ENCODE measurements at regions not wholly inside any gene's neighbourhood (a gene's known extent, or its start where the extent isn't known, plus 50 kb on each side); places are given as distances from the start of the nearest gene placed in this dataset.

DNA sequence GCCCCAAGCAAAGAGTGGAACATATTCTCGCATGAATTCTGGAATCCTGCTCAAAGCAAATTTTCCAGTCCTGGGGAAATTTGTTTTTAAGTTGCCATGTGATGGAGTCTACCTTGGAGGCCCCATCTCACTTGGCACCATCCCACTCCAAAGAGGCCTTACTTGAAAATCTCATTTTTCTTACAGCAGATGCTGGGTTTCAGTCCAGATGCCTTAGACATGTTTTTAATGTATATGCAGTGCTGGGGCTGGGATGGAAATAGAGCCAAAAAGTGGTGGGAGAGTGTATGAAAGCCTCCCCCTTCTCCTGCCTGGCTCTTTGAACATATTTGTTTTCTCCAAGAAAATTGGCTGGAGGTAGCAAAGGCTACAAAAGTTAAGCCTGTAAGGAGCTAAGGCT lies 493.7 kb downstream of the ENC1 start (continued):
- TF ChIP-seq, protein P1, sequence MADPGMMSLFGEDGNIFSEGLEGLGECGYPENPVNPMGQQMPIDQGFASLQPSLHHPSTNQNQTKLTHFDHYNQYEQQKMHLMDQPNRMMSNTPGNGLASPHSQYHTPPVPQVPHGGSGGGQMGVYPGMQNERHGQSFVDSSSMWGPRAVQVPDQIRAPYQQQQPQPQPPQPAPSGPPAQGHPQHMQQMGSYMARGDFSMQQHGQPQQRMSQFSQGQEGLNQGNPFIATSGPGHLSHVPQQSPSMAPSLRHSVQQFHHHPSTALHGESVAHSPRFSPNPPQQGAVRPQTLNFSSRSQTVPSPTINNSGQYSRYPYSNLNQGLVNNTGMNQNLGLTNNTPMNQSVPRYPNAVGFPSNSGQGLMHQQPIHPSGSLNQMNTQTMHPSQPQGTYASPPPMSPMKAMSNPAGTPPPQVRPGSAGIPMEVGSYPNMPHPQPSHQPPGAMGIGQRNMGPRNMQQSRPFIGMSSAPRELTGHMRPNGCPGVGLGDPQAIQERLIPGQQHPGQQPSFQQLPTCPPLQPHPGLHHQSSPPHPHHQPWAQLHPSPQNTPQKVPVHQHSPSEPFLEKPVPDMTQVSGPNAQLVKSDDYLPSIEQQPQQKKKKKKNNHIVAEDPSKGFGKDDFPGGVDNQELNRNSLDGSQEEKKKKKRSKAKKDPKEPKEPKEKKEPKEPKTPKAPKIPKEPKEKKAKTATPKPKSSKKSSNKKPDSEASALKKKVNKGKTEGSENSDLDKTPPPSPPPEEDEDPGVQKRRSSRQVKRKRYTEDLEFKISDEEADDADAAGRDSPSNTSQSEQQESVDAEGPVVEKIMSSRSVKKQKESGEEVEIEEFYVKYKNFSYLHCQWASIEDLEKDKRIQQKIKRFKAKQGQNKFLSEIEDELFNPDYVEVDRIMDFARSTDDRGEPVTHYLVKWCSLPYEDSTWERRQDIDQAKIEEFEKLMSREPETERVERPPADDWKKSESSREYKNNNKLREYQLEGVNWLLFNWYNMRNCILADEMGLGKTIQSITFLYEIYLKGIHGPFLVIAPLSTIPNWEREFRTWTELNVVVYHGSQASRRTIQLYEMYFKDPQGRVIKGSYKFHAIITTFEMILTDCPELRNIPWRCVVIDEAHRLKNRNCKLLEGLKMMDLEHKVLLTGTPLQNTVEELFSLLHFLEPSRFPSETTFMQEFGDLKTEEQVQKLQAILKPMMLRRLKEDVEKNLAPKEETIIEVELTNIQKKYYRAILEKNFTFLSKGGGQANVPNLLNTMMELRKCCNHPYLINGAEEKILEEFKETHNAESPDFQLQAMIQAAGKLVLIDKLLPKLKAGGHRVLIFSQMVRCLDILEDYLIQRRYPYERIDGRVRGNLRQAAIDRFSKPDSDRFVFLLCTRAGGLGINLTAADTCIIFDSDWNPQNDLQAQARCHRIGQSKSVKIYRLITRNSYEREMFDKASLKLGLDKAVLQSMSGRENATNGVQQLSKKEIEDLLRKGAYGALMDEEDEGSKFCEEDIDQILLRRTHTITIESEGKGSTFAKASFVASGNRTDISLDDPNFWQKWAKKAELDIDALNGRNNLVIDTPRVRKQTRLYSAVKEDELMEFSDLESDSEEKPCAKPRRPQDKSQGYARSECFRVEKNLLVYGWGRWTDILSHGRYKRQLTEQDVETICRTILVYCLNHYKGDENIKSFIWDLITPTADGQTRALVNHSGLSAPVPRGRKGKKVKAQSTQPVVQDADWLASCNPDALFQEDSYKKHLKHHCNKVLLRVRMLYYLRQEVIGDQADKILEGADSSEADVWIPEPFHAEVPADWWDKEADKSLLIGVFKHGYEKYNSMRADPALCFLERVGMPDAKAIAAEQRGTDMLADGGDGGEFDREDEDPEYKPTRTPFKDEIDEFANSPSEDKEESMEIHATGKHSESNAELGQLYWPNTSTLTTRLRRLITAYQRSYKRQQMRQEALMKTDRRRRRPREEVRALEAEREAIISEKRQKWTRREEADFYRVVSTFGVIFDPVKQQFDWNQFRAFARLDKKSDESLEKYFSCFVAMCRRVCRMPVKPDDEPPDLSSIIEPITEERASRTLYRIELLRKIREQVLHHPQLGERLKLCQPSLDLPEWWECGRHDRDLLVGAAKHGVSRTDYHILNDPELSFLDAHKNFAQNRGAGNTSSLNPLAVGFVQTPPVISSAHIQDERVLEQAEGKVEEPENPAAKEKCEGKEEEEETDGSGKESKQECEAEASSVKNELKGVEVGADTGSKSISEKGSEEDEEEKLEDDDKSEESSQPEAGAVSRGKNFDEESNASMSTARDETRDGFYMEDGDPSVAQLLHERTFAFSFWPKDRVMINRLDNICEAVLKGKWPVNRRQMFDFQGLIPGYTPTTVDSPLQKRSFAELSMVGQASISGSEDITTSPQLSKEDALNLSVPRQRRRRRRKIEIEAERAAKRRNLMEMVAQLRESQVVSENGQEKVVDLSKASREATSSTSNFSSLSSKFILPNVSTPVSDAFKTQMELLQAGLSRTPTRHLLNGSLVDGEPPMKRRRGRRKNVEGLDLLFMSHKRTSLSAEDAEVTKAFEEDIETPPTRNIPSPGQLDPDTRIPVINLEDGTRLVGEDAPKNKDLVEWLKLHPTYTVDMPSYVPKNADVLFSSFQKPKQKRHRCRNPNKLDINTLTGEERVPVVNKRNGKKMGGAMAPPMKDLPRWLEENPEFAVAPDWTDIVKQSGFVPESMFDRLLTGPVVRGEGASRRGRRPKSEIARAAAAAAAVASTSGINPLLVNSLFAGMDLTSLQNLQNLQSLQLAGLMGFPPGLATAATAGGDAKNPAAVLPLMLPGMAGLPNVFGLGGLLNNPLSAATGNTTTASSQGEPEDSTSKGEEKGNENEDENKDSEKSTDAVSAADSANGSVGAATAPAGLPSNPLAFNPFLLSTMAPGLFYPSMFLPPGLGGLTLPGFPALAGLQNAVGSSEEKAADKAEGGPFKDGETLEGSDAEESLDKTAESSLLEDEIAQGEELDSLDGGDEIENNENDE (IDR thresholded peaks at IDR 0.05; ENCODE audit: insufficient replicate concordance, low read length) = no peak
- TF ChIP-seq SIRT6 (IDR thresholded peaks at IDR 0.05; ENCODE audit: low read length) = no peak
- TF ChIP-seq MAFK (IDR thresholded peaks at IDR 0.05; ENCODE audit: low read depth, low read length) = no peak
- no peak for TF ChIP-seq CTBP2 (IDR thresholded peaks at IDR 0.05; ENCODE audit: borderline replicate concordance, insufficient read depth, insufficient read length, low read length)
- no peak for TF ChIP-seq BCL11A (IDR thresholded peaks at IDR 0.05; ENCODE audit: low read depth in 2 of 2, low read length in 2 of 2)
- no peak for TF ChIP-seq RFX5 (IDR thresholded peaks at IDR 0.05; ENCODE audit: borderline replicate concordance, low read depth, low read length)
- TF ChIP-seq HDAC6 (IDR thresholded peaks at IDR 0.05; ENCODE audit: low read depth, low read length) = no peak
- TF ChIP-seq TBP (IDR thresholded peaks at IDR 0.05; ENCODE audit: low read depth, low read length) = no peak
- no peak for TF ChIP-seq KDM4A (IDR thresholded peaks at IDR 0.05; ENCODE audit: low read depth, low read length, severe bottlenecking)
- no peak for TF ChIP-seq SP2 (IDR thresholded peaks at IDR 0.05; ENCODE audit: low read length)
- no peak for TF ChIP-seq FOSL1 (IDR thresholded peaks at IDR 0.05; ENCODE audit: insufficient read depth, low read depth, low read length)
- TF ChIP-seq POU5F1 (IDR thresholded peaks at IDR 0.05; ENCODE audit: low read depth, low read length) = no peak
